Effector memory CD4-positive, alpha-beta T cell (primary cell): ENCODE measurements at regions not wholly inside any gene's neighbourhood (a gene's known extent, or its start where the extent isn't known, plus 50 kb on each side); places are given as distances from the start of the nearest gene placed in this dataset.

Experiments
- DNase-seq, 3 donors: peaks; one replicate each; pipeline ENCODE4 v3.0.0-alpha.2; 2020
- H3K27ac ChIP-seq: 2 replicates; pipeline ENCODE4 v1.7.0; 2013; ENCODE audit warnings: mild to moderate bottlenecking, low read length, moderate library complexity; ENCODE audit not compliant: insufficient read depth, poor library complexity, severe bottlenecking
- H3K27me3 ChIP-seq: replicated peaks from 2 replicates; pipeline ENCODE4 v1.7.0; 2013; ENCODE audit warnings: mild to moderate bottlenecking, low read length; ENCODE audit not compliant: insufficient read depth, control insufficient read depth, poor library complexity, severe bottlenecking
- H3K36me3 ChIP-seq: 2 replicates; pipeline ENCODE4 v1.7.0; 2013; ENCODE audit warnings: mild to moderate bottlenecking, low read length, moderate library complexity; ENCODE audit not compliant: control insufficient read depth, insufficient read depth
- H3K4me1 ChIP-seq: 2 replicates; pipeline ENCODE4 v1.7.0; 2013; ENCODE audit warnings: low read length, mild to moderate bottlenecking; ENCODE audit not compliant: control insufficient read depth, insufficient read depth, poor library complexity, severe bottlenecking
- H3K4me3 ChIP-seq: 2 replicates; pipeline ENCODE4 v1.7.0; 2013; ENCODE audit warnings: low read length, low read depth, mild to moderate bottlenecking; ENCODE audit not compliant: insufficient read depth, poor library complexity, severe bottlenecking
- H3K9me3 ChIP-seq: 2 replicates; pipeline ENCODE4 v1.7.0; 2013; ENCODE audit warnings: mild to moderate bottlenecking, low read length, moderate library complexity; ENCODE audit not compliant: control insufficient read depth

DNA sequence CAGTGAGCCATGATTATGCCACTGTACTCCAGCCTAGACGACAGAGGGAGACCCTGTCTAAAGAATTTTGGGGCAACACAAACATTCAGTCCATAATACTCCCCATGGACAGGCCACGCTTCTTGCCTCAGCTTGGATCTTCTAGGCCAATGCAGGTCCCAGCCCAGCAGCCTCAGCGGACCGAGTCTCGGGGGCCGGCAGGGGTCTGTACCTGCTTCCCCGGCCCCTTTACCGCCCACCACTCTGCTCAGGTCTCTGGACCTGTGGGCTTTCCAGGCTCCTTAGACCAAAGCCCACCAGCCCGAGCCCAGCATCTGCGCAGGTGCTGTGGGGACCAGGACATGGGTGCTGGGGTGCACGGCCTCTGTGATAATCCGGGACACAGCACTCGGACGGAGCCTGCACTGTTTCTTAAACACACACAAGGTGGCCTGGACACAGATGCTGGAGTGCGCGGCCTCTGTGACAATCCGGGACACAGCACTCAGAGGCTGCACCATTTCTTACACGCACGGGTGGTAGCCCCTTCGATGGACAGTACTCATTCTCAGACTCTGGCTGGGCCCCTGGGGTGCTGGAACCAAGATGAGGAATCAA is 62.1 kb upstream of the GPC1 start:
- no peaks in the 10 kb centered on the region for H3K4me1 ChIP-seq

DNA sequence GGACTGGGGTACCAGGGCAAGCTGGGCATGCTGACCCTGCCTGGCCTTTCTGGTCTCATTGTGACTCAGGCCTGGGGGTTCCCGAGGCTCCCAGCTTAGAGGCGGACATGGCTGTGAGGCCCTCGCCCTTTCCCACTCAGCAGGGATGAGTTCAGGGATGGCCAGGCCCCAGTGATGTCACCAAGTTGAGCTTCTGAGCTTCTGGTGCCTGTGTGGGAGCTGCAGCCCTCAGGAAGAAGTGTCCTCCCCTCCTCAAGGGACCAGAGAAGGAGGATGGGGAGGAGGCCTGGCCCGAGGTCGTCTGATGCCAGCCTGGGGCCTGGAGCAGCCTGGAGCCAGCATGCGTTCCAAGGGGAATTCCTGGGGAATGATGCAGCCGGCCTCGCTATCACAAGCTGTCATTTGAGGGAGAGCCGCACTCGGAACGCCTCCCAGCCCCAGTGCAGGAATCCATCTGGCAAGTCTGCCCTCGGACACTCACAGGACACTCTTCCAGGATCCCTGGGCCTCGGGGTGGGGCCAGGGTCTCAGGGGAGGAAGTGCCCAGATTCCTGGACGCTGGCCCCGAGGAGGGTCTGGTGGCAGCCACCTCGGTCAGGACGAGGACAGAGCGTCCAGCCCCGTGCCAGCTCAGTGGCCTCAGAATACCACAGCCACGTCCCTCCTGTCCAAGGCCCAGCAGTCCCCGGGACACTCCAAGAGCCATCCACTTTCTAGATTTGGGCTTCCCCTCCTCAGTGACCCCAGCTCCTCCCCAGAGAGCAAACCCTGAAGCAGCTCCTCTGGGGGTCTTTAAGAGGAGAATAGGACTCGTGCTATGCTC is 61.2 kb upstream of the GPC1 start:
- no peak overlapping the region for H3K4me3 ChIP-seq
- H3K4me1 ChIP-seq = no peaks in the 10 kb centered on the region
- no peaks in the 10 kb centered on the region for H3K27me3 ChIP-seq
- no peaks in the 10 kb centered on the region for H3K36me3 ChIP-seq
- no peaks in the 10 kb centered on the region for H3K9me3 ChIP-seq
- no peak overlapping the region for H3K27ac ChIP-seq
- no peak for DNase-seq

More for the DNA sequence above, 62.1 kb upstream of the GPC1 start:
- Histone ChIP-seq H3K27me3 (no peaks in the 10 kb centered on the region), H3K36me3 (no peaks in the 10 kb centered on the region), H3K27ac (no peak overlapping the region), H3K4me3 (no peak overlapping the region), H3K9me3 (no peaks in the 10 kb centered on the region)
- no peak for DNase-seq

DNA sequence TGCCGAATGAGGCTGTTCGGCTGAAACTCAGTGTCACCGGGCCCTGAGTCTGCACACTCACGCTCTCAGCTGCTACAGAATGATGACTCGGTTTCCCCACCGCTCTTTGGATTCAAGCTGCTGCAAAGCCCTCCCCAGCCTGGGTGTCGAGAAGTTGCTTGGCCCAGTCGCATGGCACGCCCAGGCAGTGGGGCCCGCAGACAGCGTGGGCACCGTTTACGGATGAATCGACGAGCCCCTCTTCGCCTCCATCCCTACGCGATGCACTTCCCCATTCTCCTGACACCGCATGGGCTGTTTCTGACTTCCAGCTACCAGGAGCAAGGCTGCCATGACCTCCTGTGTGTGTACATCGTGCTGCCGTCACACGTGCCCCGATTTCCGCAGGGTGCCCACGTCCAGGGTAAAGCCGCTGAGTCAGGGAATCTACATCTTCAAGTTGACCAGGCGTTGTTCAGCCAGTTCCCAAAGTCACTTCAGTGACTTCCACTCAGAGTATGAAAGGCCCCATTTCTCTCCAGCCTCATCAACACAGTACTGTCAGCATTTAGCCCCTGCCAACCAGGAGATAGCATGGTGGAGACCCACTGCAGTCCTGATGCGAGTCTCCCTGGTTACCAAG is 60.3 kb upstream of the GPC1 start:
- Histone ChIP-seq H3K27ac (no peak overlapping the region), H3K36me3 (no peaks in the 10 kb centered on the region), H3K4me3 (no peak overlapping the region), H3K9me3 (no peaks in the 10 kb centered on the region), H3K4me1 (no peaks in the 10 kb centered on the region), H3K27me3 (no peaks in the 10 kb centered on the region)
- DNase-seq = no peak

DNA sequence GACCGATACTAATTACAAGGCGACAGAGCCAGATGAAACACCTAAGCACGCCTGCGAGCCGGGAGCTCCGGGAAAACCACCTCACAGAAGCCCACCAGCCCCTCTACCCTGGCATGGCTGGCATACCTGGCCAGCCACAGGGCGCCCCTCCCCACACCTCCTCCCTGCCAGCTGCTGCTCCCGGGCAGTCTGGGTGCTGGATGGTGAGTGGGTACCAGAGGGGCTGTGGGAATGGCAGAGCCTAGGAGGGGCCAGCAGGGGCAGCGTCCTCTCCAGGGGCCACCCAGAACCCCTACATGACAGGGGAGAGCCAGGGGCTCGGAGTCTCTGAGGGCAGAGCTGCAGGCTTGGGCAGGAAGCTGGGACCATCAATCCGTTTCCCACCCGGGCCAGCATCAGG is 58.7 kb upstream of the GPC1 start:
- H3K36me3 ChIP-seq = no peaks in the 10 kb centered on the region
- no peaks in the 10 kb centered on the region for H3K4me1 ChIP-seq
- DNase-seq = no peak

DNA sequence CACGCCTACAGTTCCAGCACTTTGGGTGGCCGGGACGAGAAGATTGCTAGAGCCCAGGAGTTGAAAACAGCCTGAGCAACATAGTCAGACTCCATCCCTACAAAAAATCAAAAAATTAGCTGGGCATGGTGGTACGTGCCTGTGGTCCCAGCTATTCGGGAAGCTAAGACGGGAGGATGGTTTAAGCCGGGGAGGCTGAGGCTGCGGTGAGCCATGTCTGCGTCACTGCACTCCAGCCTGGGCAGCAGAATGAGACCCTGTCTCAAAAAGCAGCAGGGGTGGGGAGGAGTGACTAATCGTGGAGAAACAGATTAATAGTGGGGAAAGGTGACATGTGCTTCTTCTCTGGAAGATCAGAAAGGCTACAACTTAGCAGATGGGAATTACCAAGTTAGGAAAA is 58.1 kb upstream of the GPC1 start:
- Histone ChIP-seq H3K27ac (no peak overlapping the region), H3K9me3 (no peaks in the 10 kb centered on the region), H3K4me3 (no peak overlapping the region), H3K4me1 (no peaks in the 10 kb centered on the region), H3K27me3 (no peaks in the 10 kb centered on the region), H3K36me3 (no peaks in the 10 kb centered on the region)
- no peak for DNase-seq

More for the DNA sequence above, 58.7 kb upstream of the GPC1 start:
- Histone ChIP-seq H3K4me3 (no peak overlapping the region), H3K9me3 (no peaks in the 10 kb centered on the region), H3K27ac (no peak overlapping the region), H3K27me3 (no peaks in the 10 kb centered on the region)

DNA sequence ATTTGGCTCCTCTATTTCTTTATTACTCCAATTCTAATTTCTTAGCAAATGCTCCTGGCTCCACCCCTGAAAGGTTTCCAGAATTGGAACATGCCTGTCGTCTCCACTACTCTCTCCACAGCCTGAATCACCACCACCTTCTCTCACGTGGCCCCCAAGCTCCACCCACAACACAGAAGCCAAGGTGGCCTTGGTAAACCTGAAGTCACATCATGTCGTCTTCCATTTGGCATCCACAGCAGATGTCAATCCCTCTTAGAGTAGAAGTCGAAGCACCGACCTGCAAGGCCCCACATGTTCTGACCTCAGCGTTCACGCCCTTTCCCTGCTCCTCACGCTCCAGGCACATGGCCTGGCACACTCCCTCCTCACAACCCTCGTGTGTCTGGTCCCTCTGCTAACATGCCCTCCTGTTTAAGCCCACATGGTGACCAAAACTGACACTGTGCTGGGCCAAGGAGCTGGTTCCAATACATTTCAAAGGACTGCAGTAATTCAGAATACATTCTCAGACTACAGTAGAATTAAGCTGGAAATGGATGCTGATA is 56.3 kb upstream of the GPC1 start:
- H3K4me3 ChIP-seq = no peak overlapping the region
- no peaks in the 10 kb centered on the region for H3K9me3 ChIP-seq
- no peaks in the 10 kb centered on the region for H3K27me3 ChIP-seq
- H3K4me1 ChIP-seq = no peaks in the 10 kb centered on the region
- no peak overlapping the region for H3K27ac ChIP-seq
- no peak for DNase-seq
- H3K36me3 ChIP-seq = no peaks in the 10 kb centered on the region

DNA sequence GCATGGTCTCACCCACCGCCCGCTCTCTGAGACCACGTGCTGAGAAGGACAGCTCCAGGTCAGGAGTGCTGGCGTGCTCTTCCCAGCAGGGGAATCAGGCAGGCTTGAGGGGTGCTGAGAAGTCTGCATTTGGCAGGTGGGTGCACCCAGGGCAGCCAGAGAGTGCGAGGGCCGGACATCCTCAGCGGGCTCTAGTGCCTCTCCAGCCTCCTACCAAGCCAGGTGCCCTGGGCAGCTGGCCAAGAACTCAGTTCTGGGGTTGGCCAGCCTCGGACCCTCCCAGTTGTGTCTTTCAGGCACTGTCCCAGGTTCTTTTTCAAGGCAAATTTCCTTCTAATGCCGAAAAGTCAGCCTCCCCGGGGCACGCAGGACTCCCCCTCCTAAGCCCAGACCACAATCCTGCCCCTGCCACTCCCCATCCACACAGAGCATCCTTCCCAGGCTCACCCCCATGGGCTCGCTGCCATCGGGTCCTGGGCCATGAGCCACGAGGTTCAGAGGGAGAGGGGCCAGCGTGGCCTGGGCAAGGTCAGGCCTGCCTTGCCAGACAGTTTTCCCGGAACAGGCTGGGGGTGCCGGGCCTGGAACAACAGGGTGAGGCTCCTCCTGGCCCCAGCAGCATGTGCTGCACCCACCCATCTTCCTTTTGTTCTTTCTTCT is 52.2 kb upstream of the GPC1 start:
- no peaks in the 10 kb centered on the region for H3K4me1 ChIP-seq

DNA sequence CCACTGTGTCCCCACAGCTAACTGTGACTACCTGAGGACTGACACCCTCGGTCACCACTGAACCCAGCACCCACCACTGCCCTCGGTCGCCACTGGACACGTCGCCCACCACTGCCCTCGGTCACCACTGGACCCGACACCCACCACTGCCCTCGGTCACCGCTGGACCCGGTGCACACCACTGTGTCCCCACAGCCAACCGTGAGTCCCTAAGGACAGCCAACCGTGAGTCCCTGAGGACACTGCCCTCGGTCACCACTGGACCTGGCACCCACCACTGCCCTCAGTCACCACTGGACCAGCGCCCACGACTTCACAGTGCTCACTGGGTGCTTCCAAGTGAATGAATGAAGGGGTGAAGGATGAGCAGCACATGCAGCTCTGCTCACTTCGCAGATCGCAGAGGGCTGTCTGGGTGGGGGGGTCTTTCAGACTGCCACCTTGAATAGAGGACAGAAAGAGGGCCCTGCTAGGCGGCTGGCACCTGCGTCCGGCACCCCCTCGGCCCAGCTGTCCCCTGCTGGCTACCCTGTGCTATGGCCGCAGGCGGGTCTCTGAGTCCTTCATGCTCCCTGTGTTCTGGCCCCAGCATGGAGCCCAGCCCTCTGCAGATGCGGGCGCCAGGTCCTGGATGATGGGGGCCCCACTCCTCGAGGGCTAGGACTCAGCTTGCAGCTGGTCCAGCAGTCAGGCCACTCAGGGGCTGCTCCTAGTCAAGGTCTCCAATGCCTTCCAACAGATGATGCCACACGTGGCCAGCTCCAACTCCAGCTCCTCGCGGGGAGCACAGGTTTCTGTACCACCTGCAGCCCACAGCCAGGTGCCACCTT is 51.4 kb upstream of the GPC1 start:
- Histone ChIP-seq H3K4me1 (no peaks in the 10 kb centered on the region), H3K9me3 (no peaks in the 10 kb centered on the region), H3K36me3 (no peaks in the 10 kb centered on the region), H3K27ac (no peak overlapping the region), H3K27me3 (no peaks in the 10 kb centered on the region), H3K4me3 (no peak overlapping the region)
- DNase-seq = no peak

More for the DNA sequence above, 52.2 kb upstream of the GPC1 start:
- no peak for DNase-seq
- Histone ChIP-seq H3K9me3 (no peaks in the 10 kb centered on the region), H3K4me3 (no peak overlapping the region), H3K27ac (no peak overlapping the region), H3K36me3 (no peaks in the 10 kb centered on the region), H3K27me3 (no peaks in the 10 kb centered on the region)

DNA sequence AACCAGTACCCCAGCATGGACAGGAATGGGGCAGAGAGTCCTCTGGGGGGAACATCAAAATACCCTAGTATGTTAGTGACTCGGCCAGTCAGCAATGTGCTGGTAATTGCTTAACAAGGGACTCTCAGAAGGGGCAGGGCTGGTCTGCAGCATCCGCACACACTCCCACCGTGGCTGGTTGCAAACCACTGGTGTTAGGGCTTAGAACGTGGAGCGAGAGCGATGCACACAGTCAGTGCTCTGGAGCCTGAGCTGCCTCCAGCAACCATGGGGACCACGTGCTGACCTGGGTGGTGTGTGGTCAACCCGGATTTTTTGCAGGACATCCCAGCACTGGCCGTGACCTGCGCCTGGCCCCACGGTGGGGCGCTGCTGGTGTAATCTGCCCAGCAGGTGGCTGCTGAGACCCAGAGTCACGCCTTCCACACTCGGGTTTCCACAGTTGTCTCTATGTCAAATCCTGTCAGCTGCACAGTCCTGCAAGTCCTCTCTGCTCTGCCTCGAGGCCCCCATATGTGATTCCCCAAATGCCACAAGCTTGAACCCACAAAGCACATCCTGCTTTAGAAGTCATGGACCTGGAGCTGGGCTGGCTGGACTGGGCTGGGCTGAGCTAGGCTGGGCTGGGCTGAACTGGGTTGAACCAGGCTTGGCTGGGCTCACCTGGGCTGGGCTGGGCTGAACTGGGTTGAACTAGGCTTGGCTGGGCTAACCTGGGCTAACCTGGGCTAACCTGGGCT is 50.6 kb upstream of the GPC1 start:
- Histone ChIP-seq H3K4me3 (no peak overlapping the region), H3K4me1 (no peaks in the 10 kb centered on the region), H3K27ac (no peak overlapping the region), H3K27me3 (no peaks in the 10 kb centered on the region), H3K36me3 (no peaks in the 10 kb centered on the region), H3K9me3 (no peaks in the 10 kb centered on the region)
- no peak for DNase-seq
